Fibroblast of lung (primary cell): ENCODE measurements at regions not wholly inside any gene's neighbourhood (a gene's known extent, or its start where the extent isn't known, plus 50 kb on each side); places are given as distances from the start of the nearest gene placed in this dataset.

Experiments
- DNase-seq, 2 donors: peaks; one replicate each; pipeline versions ENCODE4 v3.0.0 to v3.0.0-alpha.2; 2010; ENCODE audit warnings: low read depth in 2 of 2
- H2AFZ ChIP-seq: 2 replicates; pipeline ENCODE4 v1.5.1; 2012; ENCODE audit warnings: low read length, control low read depth, inconsistent platforms
- H3K27ac ChIP-seq: 2 replicates; pipeline ENCODE4 v1.5.1; 2011; ENCODE audit warnings: low read length, control low read depth; ENCODE audit not compliant: insufficient read depth
- H3K27me3 ChIP-seq: 2 replicates; pipeline ENCODE4 v1.5.1; 2011; ENCODE audit warnings: mild to moderate bottlenecking, low read length; ENCODE audit not compliant: control insufficient read depth, insufficient read depth
- H3K36me3 ChIP-seq: 2 replicates; pipeline ENCODE4 v1.5.1; 2011; ENCODE audit warnings: low read length; ENCODE audit not compliant: control insufficient read depth, insufficient read depth
- H3K4me1 ChIP-seq: 2 replicates; pipeline ENCODE4 v1.5.1; 2011; ENCODE audit warnings: low read length; ENCODE audit not compliant: control insufficient read depth, insufficient read depth; ENCODE audit errors: extremely low read depth
- H3K4me2 ChIP-seq: 2 replicates; pipeline ENCODE4 v1.5.1; 2011; ENCODE audit warnings: low read length, control low read depth; ENCODE audit not compliant: insufficient read depth; ENCODE audit errors: extremely low read depth
- H3K4me3 ChIP-seq, 4 experiments: fragments of 200-600 bp in 1 of 4; sonication (generic) in 1 of 4; replicated peaks in 1 of 4; 2 replicates each; pipeline ENCODE4 v1.5.1; 2011 to 2016; ENCODE audit warnings: low read length in 4 of 4, low read depth in 3 of 4, mild to moderate bottlenecking in 3 of 4, control low read depth in 2 of 4, inconsistent platforms in 1 of 4, mixed read lengths in 1 of 4; ENCODE audit not compliant: insufficient read depth in 1 of 4; ENCODE audit errors: control extremely low read depth in 1 of 4
- H3K79me2 ChIP-seq: 2 replicates; pipeline ENCODE4 v1.5.1; 2012; ENCODE audit warnings: mild to moderate bottlenecking, low read length, inconsistent platforms; ENCODE audit not compliant: control insufficient read depth, insufficient read depth
- H3K9ac ChIP-seq: 2 replicates; pipeline ENCODE4 v1.5.1; 2011; ENCODE audit warnings: mild to moderate bottlenecking, low read length, control low read depth; ENCODE audit not compliant: insufficient read depth
- H3K9me3 ChIP-seq: 2 replicates; pipeline ENCODE4 v1.5.1; 2012; ENCODE audit warnings: low read depth, low read length; ENCODE audit not compliant: control insufficient read depth, insufficient read depth
- H4K20me1 ChIP-seq: 2 replicates; pipeline ENCODE4 v1.5.1; 2011; ENCODE audit warnings: low read length; ENCODE audit not compliant: control insufficient read depth, insufficient read depth; ENCODE audit errors: extremely low read depth
- CTCF ChIP-seq, 2 donors: IDR thresholded peaks in 1 of 2; conservative IDR thresholded peaks in 1 of 2; 1 replicate in 1 of 2; 2 replicates in 1 of 2; pipeline ENCODE4 v1.5.1; 2011 to 2012; ENCODE audit warnings: low read length in 2 of 2, control low read depth in 1 of 2, inconsistent platforms in 1 of 2, low read depth in 1 of 2, mild to moderate bottlenecking in 1 of 2
- EZH2 ChIP-seq: IDR thresholded peaks from 2 replicates; pipeline ENCODE4 v1.5.1; 2012; ENCODE audit warnings: low read length, control low read depth, mild to moderate bottlenecking; ENCODE audit errors: missing control alignments

- no peak for DNase-seq
Measured at GRCh38 chr6:164040994-164041393, 626.5 kb downstream of the QKI start.

GRCh38 chr6:164039954-164040375 lies 625.4 kb downstream of the QKI start:
- Histone ChIP-seq H3K9me3 (no peaks in the 10 kb centered on the region), H3K27ac (no peak overlapping the region), H3K4me2 (no peak overlapping the region), H3K36me3 (no peaks in the 10 kb centered on the region), H3K4me1 (no peaks in the 10 kb centered on the region), H3K4me3 (peak overlapping the region in 1 of 4 experiments; percentile 20), H3K9ac (no peak overlapping the region), H4K20me1 (no peaks in the 10 kb centered on the region), H2AFZ (no peak overlapping the region), H3K27me3 (no peaks in the 10 kb centered on the region), H3K79me2 (no peaks in the 10 kb centered on the region)
- TF ChIP-seq EZH2 (no peak), CTCF (conservative IDR thresholded peaks at IDR 0.05 in 1 of 2, IDR thresholded peaks at IDR 0.05 in 1 of 2; ENCODE audit: low read depth in 1 of 2, low read length in 2 of 2) (no peak)
- peak in 1 of 2 donors; percentile 41 for DNase-seq

More at GRCh38 chr6:164040994-164041393, 626.5 kb downstream of the QKI start:
- TF ChIP-seq EZH2 (no peak), CTCF (conservative IDR thresholded peaks at IDR 0.05 in 1 of 2, IDR thresholded peaks at IDR 0.05 in 1 of 2; ENCODE audit: low read depth in 1 of 2, low read length in 2 of 2) (no peak)
- Histone ChIP-seq H3K9ac (no peak overlapping the region), H2AFZ (no peak overlapping the region), H3K4me3 (no peak overlapping the region), H3K36me3 (no peaks in the 10 kb centered on the region), H3K4me2 (no peak overlapping the region), H3K79me2 (no peaks in the 10 kb centered on the region), H3K27ac (no peak overlapping the region), H3K4me1 (no peaks in the 10 kb centered on the region), H3K9me3 (no peaks in the 10 kb centered on the region), H3K27me3 (no peaks in the 10 kb centered on the region), H4K20me1 (no peaks in the 10 kb centered on the region)

- Histone ChIP-seq H4K20me1 (no peaks in the 10 kb centered on the region), H3K4me3 (no peak overlapping the region), H2AFZ (no peak overlapping the region), H3K79me2 (no peaks in the 10 kb centered on the region), H3K9me3 (no peaks in the 10 kb centered on the region), H3K27me3 (no peaks in the 10 kb centered on the region), H3K27ac (no peak overlapping the region), H3K36me3 (no peaks in the 10 kb centered on the region), H3K9ac (no peak overlapping the region), H3K4me1 (no peaks in the 10 kb centered on the region), H3K4me2 (no peak overlapping the region)
- TF ChIP-seq EZH2 (no peak), CTCF (conservative IDR thresholded peaks at IDR 0.05 in 1 of 2, IDR thresholded peaks at IDR 0.05 in 1 of 2; ENCODE audit: low read depth in 1 of 2, low read length in 2 of 2) (no peak)
- DNase-seq = no peak
Measured at GRCh38 chr6:164037171-164037870, 622.8 kb downstream of the QKI start.
